A549 (cell line): ENCODE measurements at regions not wholly inside any gene's neighbourhood (a gene's known extent, or its start where the extent isn't known, plus 50 kb on each side); places are given as distances from the start of the nearest gene placed in this dataset.

Experiments used
- E2F6 ChIP-seq: IDR thresholded peaks from 2 replicates; pipeline ENCODE4 v1.6.1; 2012; ENCODE audit warnings: low read depth, borderline replicate concordance
- EHF ChIP-seq: fragments of 250-450 bp; sonication (Bioruptor Pico); IDR thresholded peaks from 2 replicates; pipeline ENCODE4 v1.5.0; 2020; ENCODE audit warnings: mild to moderate bottlenecking
- ESRRA ChIP-seq: fragments of 150-350 bp; IDR thresholded peaks from 2 replicates; pipeline ENCODE4 v1.6.1; 2014; ENCODE audit warnings: mild to moderate bottlenecking, low read length, borderline replicate concordance
- JUN ChIP-seq, 2 experiments: fragments of >200 bp; sonication (Bioruptor Twin); formaldehyde crosslinking; IDR thresholded peaks; 2 replicates in 1 of 2; 3 replicates in 1 of 2; pipeline ENCODE4 v1.6.1; 2016 to 2017
- NR3C1 ChIP-seq: fragments of >200 bp; sonication (Bioruptor Twin); formaldehyde crosslinking; IDR thresholded peaks from 3 replicates; pipeline ENCODE4 v1.6.1; 2017
- POLR2A ChIP-seq: IDR thresholded peaks from 2 replicates; pipeline ENCODE4 v1.6.1; 2012; ENCODE audit warnings: mild to moderate bottlenecking, low read length
- SREBF2 ChIP-seq: fragments of 450-650 bp; IDR thresholded peaks from 2 replicates; pipeline ENCODE4 v1.6.1; 2014; ENCODE audit warnings: mild to moderate bottlenecking, moderate library complexity
- ZSCAN20 ChIP-seq: fragments of 250-450 bp; sonication (Bioruptor Pico); IDR thresholded peaks from 2 replicates; pipeline ENCODE4 v1.8.0; 2022; ENCODE audit warnings: mild to moderate bottlenecking, moderate library complexity
- TF ChIP-seq, protein P1 (sequence below): fragments of 450-650 bp; IDR thresholded peaks from 2 replicates; pipeline ENCODE4 v1.6.1; 2014; ENCODE audit warnings: antibody characterized with exemption

DNA sequence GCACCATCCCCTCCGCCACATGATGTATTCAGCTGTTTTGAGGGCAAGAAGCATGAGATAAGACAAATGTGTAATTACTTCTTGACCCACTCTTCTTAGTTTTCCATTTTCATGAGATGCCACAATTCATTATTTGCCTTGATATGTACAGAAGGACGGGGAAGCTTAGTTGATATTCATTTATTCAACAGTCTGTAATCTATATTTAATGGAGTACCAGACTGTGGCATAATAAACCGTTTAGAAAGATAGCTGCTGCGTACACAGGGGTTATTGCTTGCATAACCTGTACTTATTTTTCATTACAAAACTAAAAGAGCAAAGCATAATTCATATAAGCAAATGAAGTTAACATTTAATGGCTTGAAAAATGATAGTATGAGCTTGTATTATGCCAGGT lies 466.4 kb upstream of the GYPC start:
- TF ChIP-seq POLR2A (no peak), E2F6 (no peak), NR3C1 (no peak), SREBF2 (no peak), ESRRA (no peak), EHF (CRISPR knock-in tag) (no peak), JUN (IDR thresholded peaks at IDR 0.05) (no peak), ZSCAN20 (CRISPR knock-in tag) (no peak)
- TF ChIP-seq, protein P1, sequence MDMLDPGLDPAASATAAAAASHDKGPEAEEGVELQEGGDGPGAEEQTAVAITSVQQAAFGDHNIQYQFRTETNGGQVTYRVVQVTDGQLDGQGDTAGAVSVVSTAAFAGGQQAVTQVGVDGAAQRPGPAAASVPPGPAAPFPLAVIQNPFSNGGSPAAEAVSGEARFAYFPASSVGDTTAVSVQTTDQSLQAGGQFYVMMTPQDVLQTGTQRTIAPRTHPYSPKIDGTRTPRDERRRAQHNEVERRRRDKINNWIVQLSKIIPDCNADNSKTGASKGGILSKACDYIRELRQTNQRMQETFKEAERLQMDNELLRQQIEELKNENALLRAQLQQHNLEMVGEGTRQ = no peak
